Spleen (tissue), 11 donors: ENCODE measurements at regions not wholly inside any gene's neighbourhood (a gene's known extent, or its start where the extent isn't known, plus 50 kb on each side); places are given as distances from the start of the nearest gene placed in this dataset.

ENCODE experiments used
- DNase-seq: peaks from one replicate; pipeline ENCODE4 v3.0.0-alpha.2; 2020
- H3K27ac ChIP-seq, 8 donors: fragments of 200-600 bp; sonication (generic) in 7 of 8; 1 replicate in 4 of 8; 2 replicates in 4 of 8; pipeline versions ENCODE4 v1.5.0 to v1.8.0; 2016 to 2021; ENCODE audit warnings: inconsistent platforms in 4 of 8, mild to moderate bottlenecking in 4 of 8, moderate library complexity in 1 of 8
- H3K27me3 ChIP-seq, 7 donors: fragments of 200-600 bp; sonication (generic) in 6 of 7; replicated peaks in 1 of 7; 1 replicate in 4 of 7; 2 replicates in 3 of 7; pipeline versions ENCODE4 v1.5.0 to v1.8.0; 2016 to 2021; ENCODE audit warnings: inconsistent platforms in 3 of 7, mild to moderate bottlenecking in 1 of 7
- H3K36me3 ChIP-seq, 6 donors: fragments of 200-600 bp; sonication (generic) in 5 of 6; 1 replicate in 4 of 6; 2 replicates in 2 of 6; pipeline versions ENCODE4 v1.5.0 to v1.8.0; 2016 to 2021; ENCODE audit warnings: inconsistent platforms in 2 of 6
- H3K4me1 ChIP-seq, 6 donors: fragments of 200-600 bp; sonication (generic) in 5 of 6; 1 replicate in 3 of 6; 2 replicates in 3 of 6; pipeline versions ENCODE4 v1.5.0 to v1.8.0; 2016 to 2021; ENCODE audit warnings: inconsistent platforms in 3 of 6
- H3K4me3 ChIP-seq, 8 donors: fragments of 200-600 bp; sonication (generic) in 7 of 8; 1 replicate in 4 of 8; 2 replicates in 4 of 8; pipeline versions ENCODE4 v1.5.0 to v1.8.0; 2016 to 2021; ENCODE audit warnings: inconsistent platforms in 4 of 8, mild to moderate bottlenecking in 4 of 8, moderate library complexity in 2 of 8
- H3K9me3 ChIP-seq, 8 donors: fragments of 200-600 bp; sonication (generic) in 7 of 8; 1 replicate in 4 of 8; 2 replicates in 4 of 8; pipeline versions ENCODE4 v1.5.0 to v1.8.0; 2016 to 2021; ENCODE audit warnings: inconsistent platforms in 4 of 8
- POLR2A ChIP-seq, 3 donors: fragments of 450-650 bp; IDR thresholded peaks; one replicate each; pipeline ENCODE4 v1.5.1; 2017; ENCODE audit warnings: antibody characterized with exemption in 3 of 3, mild to moderate bottlenecking in 1 of 3
- POLR2AphosphoS5 ChIP-seq, 3 donors: sonication (generic); formaldehyde crosslinking; IDR thresholded peaks; one replicate each; pipeline ENCODE4 v1.5.1; 2017; ENCODE audit warnings: antibody characterized with exemption in 3 of 3
- WGBS, 5 donors: extraction: QIAGEN DNeasy Blood & Tissue Kit in 3 of 5; methylation state at CpG; one replicate each; pipeline versions ENCODE4 v1.1.5 to v1.1.7; 2013 to 2018; 5-methylcytosine and 5-hydroxymethylcytosine counted together
- intact Hi-C: fragments of 100-400 bp; cut with DNase I; formaldehyde crosslinking; loops from one replicate; pipeline ENCODE4 v1.15.0; 2023; ENCODE audit warnings: low total_unique reads
- TF ChIP-seq, protein P1 (sequence below), 11 experiments: fragments of 200-600 bp in 7 of 11; fragments of 450-650 bp in 4 of 11; sonication (generic) in 4 of 11; IDR thresholded peaks in 8 of 11; conservative IDR thresholded peaks in 3 of 11; 1 replicate in 7 of 11; 2 replicates in 4 of 11; pipeline versions ENCODE4 v1.4.0 to v1.8.0; 2016 to 2021; ENCODE audit warnings: antibody characterized with exemption in 11 of 11, inconsistent platforms in 4 of 11, mild to moderate bottlenecking in 1 of 11
- donor health status: healthy with polysubstance abuse.
- donor health status: DM: no; HTN: no; CAD: no; lungs with moderate emphysema.
- donor health status: DM: no; HTN: no; CAD: no.
- donor health status: Bipolar disorder and iron deficiency.
- donor health status: healthy.
- donor health status: DM: no; HTN: no; CAD: no.
- donor health status: DM: yes; HTN: yes; CAD: no.

DNA sequence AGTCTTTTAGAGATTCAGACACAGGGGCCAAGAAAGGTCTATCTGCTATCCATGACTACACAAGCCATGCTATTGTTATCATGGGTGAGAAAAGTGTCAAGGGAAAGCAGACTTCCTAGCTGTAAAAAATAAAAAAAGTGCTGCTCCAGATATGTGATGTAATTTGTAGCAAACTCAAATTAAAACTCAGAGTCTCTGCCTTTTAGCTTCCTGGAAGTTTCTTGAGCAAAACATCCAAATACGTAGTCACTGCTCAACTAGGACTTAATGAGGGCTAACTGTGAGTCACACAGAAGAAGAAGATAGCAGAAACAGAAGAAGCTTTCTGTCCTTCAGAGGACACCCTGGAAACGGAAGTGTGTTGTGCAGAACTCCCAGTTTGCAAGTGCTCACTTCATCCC lies 393.4 kb upstream of the NR2F2 start:
- TF ChIP-seq POLR2A (IDR thresholded peaks at IDR 0.05) = no peak
- TF ChIP-seq, protein P1, sequence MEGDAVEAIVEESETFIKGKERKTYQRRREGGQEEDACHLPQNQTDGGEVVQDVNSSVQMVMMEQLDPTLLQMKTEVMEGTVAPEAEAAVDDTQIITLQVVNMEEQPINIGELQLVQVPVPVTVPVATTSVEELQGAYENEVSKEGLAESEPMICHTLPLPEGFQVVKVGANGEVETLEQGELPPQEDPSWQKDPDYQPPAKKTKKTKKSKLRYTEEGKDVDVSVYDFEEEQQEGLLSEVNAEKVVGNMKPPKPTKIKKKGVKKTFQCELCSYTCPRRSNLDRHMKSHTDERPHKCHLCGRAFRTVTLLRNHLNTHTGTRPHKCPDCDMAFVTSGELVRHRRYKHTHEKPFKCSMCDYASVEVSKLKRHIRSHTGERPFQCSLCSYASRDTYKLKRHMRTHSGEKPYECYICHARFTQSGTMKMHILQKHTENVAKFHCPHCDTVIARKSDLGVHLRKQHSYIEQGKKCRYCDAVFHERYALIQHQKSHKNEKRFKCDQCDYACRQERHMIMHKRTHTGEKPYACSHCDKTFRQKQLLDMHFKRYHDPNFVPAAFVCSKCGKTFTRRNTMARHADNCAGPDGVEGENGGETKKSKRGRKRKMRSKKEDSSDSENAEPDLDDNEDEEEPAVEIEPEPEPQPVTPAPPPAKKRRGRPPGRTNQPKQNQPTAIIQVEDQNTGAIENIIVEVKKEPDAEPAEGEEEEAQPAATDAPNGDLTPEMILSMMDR (IDR thresholded peaks at IDR 0.05 in 8 of 11, conservative IDR thresholded peaks at IDR 0.05 in 3 of 11) = no peak
- no peak for TF ChIP-seq POLR2AphosphoS5 (IDR thresholded peaks at IDR 0.05)
- Histone ChIP-seq H3K27me3 (no peaks in the 10 kb centered on the region), H3K4me1 (no peaks in the 10 kb centered on the region), H3K9me3 (peaks cover 0 to 11% (median 0%) of the 10 kb centered on the region in 8 donors), H3K4me3 (no peak overlapping the region), H3K27ac (no peak overlapping the region), H3K36me3 (no peaks in the 10 kb centered on the region)
- 77 to 91% (median 82%) methylated on average over 2 of the region's 2 CpGs for WGBS, 5 donors
- intact Hi-C loops = no loop called here
- no peak for DNase-seq

DNA sequence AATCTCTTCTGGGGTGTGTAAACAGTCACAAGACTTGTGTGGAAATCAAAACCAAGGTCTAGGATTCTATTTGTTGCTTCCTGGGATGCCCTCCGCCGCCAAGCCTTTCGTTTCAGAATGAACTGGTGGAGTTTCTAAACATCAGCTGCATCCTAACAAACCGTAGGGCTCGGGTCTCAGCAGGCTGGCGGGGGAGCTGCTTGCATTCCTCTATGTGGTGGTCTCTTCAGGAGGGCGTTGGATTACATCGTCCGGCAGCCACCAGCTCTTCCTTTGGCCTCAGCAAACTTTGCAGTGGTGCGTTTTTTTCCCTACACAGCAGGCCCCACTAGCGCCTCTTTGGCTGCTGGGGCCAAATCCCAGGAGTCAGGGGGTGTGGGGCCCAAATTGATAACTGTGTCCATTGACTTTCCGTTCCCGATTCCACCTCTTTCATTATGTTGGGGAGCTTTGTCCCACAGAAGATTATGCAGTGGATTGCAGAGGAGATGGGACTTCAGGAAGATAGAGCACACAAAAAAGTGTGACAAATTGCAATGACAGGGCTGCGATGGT lies 390.0 kb upstream of the NR2F2 start:
- Histone ChIP-seq H3K9me3 (peaks cover 0 to 6% (median 0%) of the 10 kb centered on the region in 8 donors), H3K36me3 (no peaks in the 10 kb centered on the region), H3K27me3 (no peaks in the 10 kb centered on the region), H3K4me1 (no peaks in the 10 kb centered on the region), H3K4me3 (no peak overlapping the region), H3K27ac (no peak overlapping the region)
- WGBS, 5 donors = 89 to 92% (median 91%) methylated on average over 14 of the region's 14 CpGs
- TF ChIP-seq, protein P1 (IDR thresholded peaks at IDR 0.05 in 8 of 11, conservative IDR thresholded peaks at IDR 0.05 in 3 of 11) = no peak
- TF ChIP-seq POLR2AphosphoS5 (IDR thresholded peaks at IDR 0.05) (no peak), POLR2A (IDR thresholded peaks at IDR 0.05) (no peak)
- intact Hi-C loops = no loop called here
- no peak for DNase-seq

- TF ChIP-seq POLR2A (IDR thresholded peaks at IDR 0.05) = no peak
- TF ChIP-seq POLR2AphosphoS5 (IDR thresholded peaks at IDR 0.05) = no peak
- TF ChIP-seq, protein P1 (IDR thresholded peaks at IDR 0.05 in 8 of 11, conservative IDR thresholded peaks at IDR 0.05 in 3 of 11) = no peak
- no peak overlapping the region for H3K27ac ChIP-seq
- WGBS, 5 donors = 78 to 90% (median 81%) methylated on average over 1 of the region's 1 CpG
- no peaks in the 10 kb centered on the region for H3K36me3 ChIP-seq
- intact Hi-C loops = no loop called here
- no peak for DNase-seq
- H3K4me1 ChIP-seq = no peaks in the 10 kb centered on the region
- no peak overlapping the region for H3K4me3 ChIP-seq
- H3K27me3 ChIP-seq = no peaks in the 10 kb centered on the region
- peaks cover 0 to 6% (median 0%) of the 10 kb centered on the region in 8 donors for H3K9me3 ChIP-seq
Measured at GRCh38 chr15:95944193-95944592, 386.3 kb upstream of the NR2F2 start.

DNA sequence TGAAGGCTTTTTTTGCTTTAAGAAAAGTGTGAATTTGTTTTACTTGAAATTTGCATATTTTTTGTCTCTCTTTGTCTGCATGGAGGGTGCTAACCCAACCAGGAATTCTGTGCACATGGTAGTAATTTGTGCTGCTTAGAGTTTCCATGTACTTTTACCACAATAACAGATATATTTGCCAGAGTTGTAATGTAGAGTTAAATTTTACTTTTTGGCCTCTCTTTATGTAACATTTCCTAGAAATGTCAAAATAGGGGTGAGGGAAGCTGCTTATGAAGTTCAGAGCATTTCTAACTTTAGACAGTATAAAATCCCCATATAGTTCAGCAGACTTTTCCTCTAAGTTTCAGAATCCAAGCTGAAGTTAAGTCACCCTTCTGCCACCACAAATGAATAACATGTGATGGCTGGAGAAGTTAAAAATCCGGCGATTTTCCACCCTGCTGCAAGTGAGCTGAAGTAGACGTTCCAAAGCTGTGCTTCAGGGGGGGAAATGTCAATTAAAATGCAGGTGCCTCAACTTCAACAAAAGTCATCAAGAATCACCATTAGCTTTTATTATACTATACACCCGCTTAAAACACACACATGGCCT lies 385.7 kb upstream of the NR2F2 start:
- no peak overlapping the region for H3K27ac ChIP-seq
- no peak for DNase-seq
- 82 to 91% (median 89%) methylated on average over 4 of the region's 4 CpGs for WGBS, 5 donors
- H3K9me3 ChIP-seq = peaks cover 0 to 6% (median 0%) of the 10 kb centered on the region in 8 donors
- no peaks in the 10 kb centered on the region for H3K27me3 ChIP-seq
- TF ChIP-seq, protein P1 (IDR thresholded peaks at IDR 0.05 in 8 of 11, conservative IDR thresholded peaks at IDR 0.05 in 3 of 11) = no peak
- TF ChIP-seq POLR2AphosphoS5 (IDR thresholded peaks at IDR 0.05) (no peak), POLR2A (IDR thresholded peaks at IDR 0.05) (no peak)
- intact Hi-C loops = no loop called here
- H3K4me1 ChIP-seq = no peaks in the 10 kb centered on the region
- H3K36me3 ChIP-seq = no peaks in the 10 kb centered on the region
- H3K4me3 ChIP-seq = no peak overlapping the region
